Prostate gland (tissue), 2 donors: ENCODE measurements at regions not wholly inside any gene's neighbourhood (a gene's known extent, or its start where the extent isn't known, plus 50 kb on each side); places are given as distances from the start of the nearest gene placed in this dataset.

ENCODE experiments used
- DNase-seq: peaks from one replicate; pipeline ENCODE4 v3.0.0-alpha.2; 2019; ENCODE audit warnings: low spot score
- H3K27ac ChIP-seq, 2 donors: fragments of 200-600 bp; sonication (generic); 2 replicates each; pipeline ENCODE4 v1.5.1; 2017 to 2019
- H3K27me3 ChIP-seq: fragments of 200-600 bp; sonication (generic); replicated peaks from 2 replicates; pipeline ENCODE4 v1.5.1; 2019; ENCODE audit not compliant: insufficient read depth
- H3K36me3 ChIP-seq, 2 donors: fragments of 200-600 bp; sonication (generic); 1 replicate in 1 of 2; 2 replicates in 1 of 2; pipeline versions ENCODE4 v1.5.1 to v1.8.1; 2017 to 2019
- H3K4me1 ChIP-seq: fragments of 200-600 bp; sonication (generic); replicated peaks from 2 replicates; pipeline ENCODE4 v1.5.1; 2019
- H3K4me3 ChIP-seq, 2 donors: fragments of 200-600 bp; sonication (generic); 2 replicates each; pipeline ENCODE4 v1.5.1; 2017 to 2019
- H3K9me3 ChIP-seq: fragments of 200-600 bp; sonication (generic); 2 replicates; pipeline ENCODE4 v1.5.1; 2017
- CTCF ChIP-seq, 4 experiments: fragments of 200-600 bp in 2 of 4; fragments of 450-650 bp in 2 of 4; sonication (generic) in 2 of 4; IDR thresholded peaks; 1 replicate in 3 of 4; 2 replicates in 1 of 4; pipeline ENCODE4 v1.5.1; 2016 to 2019; ENCODE audit warnings: antibody characterized with exemption in 4 of 4, mild to moderate bottlenecking in 2 of 4, moderate library complexity in 2 of 4
- POLR2A ChIP-seq: fragments of 450-650 bp; IDR thresholded peaks from one replicate; pipeline ENCODE4 v1.6.1; 2016; ENCODE audit warnings: antibody characterized with exemption, mild to moderate bottlenecking
- POLR2AphosphoS5 ChIP-seq: sonication (generic); formaldehyde crosslinking; IDR thresholded peaks from one replicate; pipeline ENCODE4 v1.6.1; 2017; ENCODE audit warnings: antibody characterized with exemption
- WGBS: methylation state at CpG from one replicate; pipeline ENCODE4 v1.1.5; 2018; 5-methylcytosine and 5-hydroxymethylcytosine counted together
- intact Hi-C: fragments of 100-400 bp; cut with DNase I; formaldehyde crosslinking; loops from one replicate; pipeline ENCODE4 v1.14.2; 2022

DNA sequence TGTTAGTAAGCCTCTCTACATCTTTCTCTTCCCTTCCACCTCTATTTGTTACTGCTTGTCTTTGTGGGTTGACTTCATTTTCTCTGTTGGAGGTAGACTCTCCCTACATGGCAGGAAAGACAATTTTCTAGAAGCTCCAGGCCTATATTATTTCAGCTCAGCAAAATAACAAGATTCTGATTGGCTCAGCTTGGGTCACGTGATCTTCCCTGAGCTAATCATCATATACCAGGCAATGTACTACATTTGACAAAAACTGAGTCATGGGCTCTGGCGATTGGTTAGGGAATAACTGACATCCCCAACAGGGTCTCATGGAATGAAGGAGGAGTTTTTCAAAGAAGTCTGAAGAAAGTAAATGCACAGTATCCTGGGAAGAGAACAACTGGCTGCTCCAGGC lies 65.6 kb upstream of the NR3C1 start:
- 98% methylated on average over 2 of the region's 2 CpGs for WGBS

GRCh38 chr5:143466632-143467031 lies 63.1 kb upstream of the NR3C1 start:
- no peaks in the 10 kb centered on the region for H3K9me3 ChIP-seq
- no peak for DNase-seq
- H3K27me3 ChIP-seq = no peaks in the 10 kb centered on the region
- intact Hi-C loops = no loop called here
- H3K4me1 ChIP-seq = no peaks in the 10 kb centered on the region
- TF ChIP-seq POLR2AphosphoS5 (no peak), POLR2A (no peak), CTCF (IDR thresholded peaks at IDR 0.05) (no peak)
- H3K36me3 ChIP-seq = no peaks in the 10 kb centered on the region
- H3K27ac ChIP-seq = no peak overlapping the region
- H3K4me3 ChIP-seq = no peak overlapping the region
- WGBS = 63% methylated on average over 1 of the region's 1 CpG

More for the DNA sequence above, 65.6 kb upstream of the NR3C1 start:
- Histone ChIP-seq H3K27me3 (no peaks in the 10 kb centered on the region), H3K27ac (no peak overlapping the region), H3K9me3 (no peaks in the 10 kb centered on the region), H3K4me1 (no peaks in the 10 kb centered on the region), H3K36me3 (no peaks in the 10 kb centered on the region), H3K4me3 (no peak overlapping the region)
- no peak for TF ChIP-seq CTCF (IDR thresholded peaks at IDR 0.05)
- TF ChIP-seq POLR2A = no peak
- TF ChIP-seq POLR2AphosphoS5 = no peak
- intact Hi-C loops = no loop called here
- DNase-seq = no peak

GRCh38 chr5:143464723-143465490 lies 61.4 kb upstream of the NR3C1 start:
- no peak overlapping the region for H3K4me3 ChIP-seq
- no peaks in the 10 kb centered on the region for H3K4me1 ChIP-seq
- H3K27me3 ChIP-seq = no peaks in the 10 kb centered on the region
- no peaks in the 10 kb centered on the region for H3K9me3 ChIP-seq
- WGBS = 97% methylated on average over 1 of the region's 1 CpG
- TF ChIP-seq POLR2AphosphoS5 (no peak), POLR2A (no peak), CTCF (IDR thresholded peaks at IDR 0.05) (no peak)
- H3K27ac ChIP-seq = no peak overlapping the region
- no peak for DNase-seq
- no peaks in the 10 kb centered on the region for H3K36me3 ChIP-seq
- intact Hi-C loops = no loop called here

DNA sequence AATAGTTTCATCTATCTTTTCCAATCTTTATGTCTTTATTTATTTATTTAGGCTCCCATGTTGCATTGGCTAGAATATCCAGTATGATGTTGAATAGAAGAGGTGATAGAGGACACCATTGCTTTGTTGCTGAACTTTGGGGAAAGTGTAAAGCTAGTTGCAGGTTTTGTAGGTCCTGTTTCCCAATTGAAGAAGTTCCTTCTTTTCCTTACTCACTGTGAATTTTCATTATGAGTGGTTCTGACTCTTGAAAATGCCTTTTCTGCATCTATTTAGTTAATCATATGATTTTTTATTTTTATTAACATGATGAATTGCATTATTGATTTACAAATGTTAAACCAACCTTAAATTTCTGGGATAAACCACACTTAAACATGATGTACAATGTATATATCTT lies 58.9 kb upstream of the NR3C1 start:
- no peaks in the 10 kb centered on the region for H3K36me3 ChIP-seq
- no peak for DNase-seq
- no peak overlapping the region for H3K4me3 ChIP-seq
- no peaks in the 10 kb centered on the region for H3K4me1 ChIP-seq
- TF ChIP-seq POLR2AphosphoS5 (no peak), CTCF (IDR thresholded peaks at IDR 0.05) (no peak)
- intact Hi-C loops = no loop called here
- H3K27ac ChIP-seq = no peak overlapping the region
- no peaks in the 10 kb centered on the region for H3K27me3 ChIP-seq
- H3K9me3 ChIP-seq = no peaks in the 10 kb centered on the region

- 96% methylated on average over 4 of the region's 4 CpGs for WGBS
- Histone ChIP-seq H3K4me3 (no peak overlapping the region), H3K9me3 (no peaks in the 10 kb centered on the region), H3K27ac (no peak overlapping the region), H3K4me1 (no peaks in the 10 kb centered on the region), H3K36me3 (no peaks in the 10 kb centered on the region), H3K27me3 (no peaks in the 10 kb centered on the region)
- intact Hi-C loops = no loop called here
- TF ChIP-seq POLR2AphosphoS5 (no peak), POLR2A (no peak), CTCF (IDR thresholded peaks at IDR 0.05) (no peak)
- no peak for DNase-seq
These were observed 55.9 kb upstream of the NR3C1 start for GRCh38 chr5:143459433-143459832.
